H1 (cell line): ENCODE measurements at regions not wholly inside any gene's neighbourhood (a gene's known extent, or its start where the extent isn't known, plus 50 kb on each side); places are given as distances from the start of the nearest gene placed in this dataset.

Experiments used
- CTCF ChIA-PET: fragments of 300-600 bp; sonication (Branson Sonifier 250); formaldehyde crosslinking; loops from one replicate; lab custom pipeline; 2021; ENCODE audit not compliant: partially characterized antibody; lab: Charles Lee
- POLR2A ChIA-PET: fragments of 300-600 bp; sonication (Branson Sonifier 250); formaldehyde crosslinking; loops from one replicate; lab custom pipeline; 2021; ENCODE audit warnings: inconsistent platforms; ENCODE audit not compliant: partially characterized antibody; lab: Charles Lee
- DNase-seq, 2 experiments: peaks; one replicate each; pipeline versions ENCODE4 v3.0.0 to v3.0.0-alpha.2; 2010 to 2022; ENCODE audit warnings: low spot score in 2 of 2, low read depth in 1 of 2, mixed read lengths in 1 of 2
- FAIRE-seq: peaks from 2 replicates; lab custom pipeline; 2011; peaks lifted over from hg19 to GRCh38; lab: Jason Lieb, UNC
- H2AFZ ChIP-seq: 2 replicates; pipeline ENCODE4 v1.8.1; 2012; ENCODE audit warnings: low read length, inconsistent platforms
- H2AK5ac ChIP-seq: 2 replicates; pipeline ENCODE4 v1.6.1; 2013; ENCODE audit warnings: low read depth, low read length
- H2BK120ac ChIP-seq: replicated peaks from 2 replicates; pipeline ENCODE3; 2013; ENCODE audit warnings: low read depth, low read length, inconsistent platforms
- H2BK12ac ChIP-seq: 2 replicates; pipeline ENCODE4 v1.6.1; 2013; ENCODE audit warnings: low read depth, low read length
- H2BK15ac ChIP-seq: 2 replicates; pipeline ENCODE4 v1.6.1; 2013; ENCODE audit warnings: low read length
- H2BK20ac ChIP-seq: 2 replicates; pipeline ENCODE4 v1.6.1; 2013; ENCODE audit warnings: low read length
- H2BK5ac ChIP-seq: 2 replicates; pipeline ENCODE4 v1.6.1; 2013; ENCODE audit warnings: low read depth, low read length
- H3K14ac ChIP-seq: 2 replicates; pipeline ENCODE4 v1.6.1; 2013; ENCODE audit warnings: inconsistent platforms; ENCODE audit not compliant: insufficient read length
- H3K18ac ChIP-seq: 2 replicates; pipeline ENCODE4 v1.6.1; 2013; ENCODE audit warnings: low read length; ENCODE audit errors: extremely low read depth
- H3K23ac ChIP-seq: 2 replicates; pipeline ENCODE4 v1.6.1; 2013; ENCODE audit warnings: inconsistent platforms; ENCODE audit not compliant: insufficient read length
- H3K23me2 ChIP-seq: 2 replicates; pipeline ENCODE4 v1.6.1; 2013; ENCODE audit warnings: low read depth, low read length
- H3K27ac ChIP-seq: 2 replicates; pipeline ENCODE4 v1.6.1; 2011; ENCODE audit warnings: low read depth, low read length, inconsistent platforms
- H3K27me3 ChIP-seq, 4 experiments: replicated peaks in 1 of 4; 1 replicate in 1 of 4; 2 replicates in 3 of 4; pipeline versions ENCODE4 v1.6.1 to v1.8.1; 2011 to 2013; ENCODE audit warnings: low read length in 3 of 4, mild to moderate bottlenecking in 3 of 4, inconsistent platforms in 2 of 4, mixed read lengths in 2 of 4, moderate library complexity in 1 of 4; ENCODE audit not compliant: control insufficient read depth in 3 of 4, insufficient read depth in 3 of 4; ENCODE audit errors: extremely low read depth in 1 of 4
- H3K36me3 ChIP-seq, 4 experiments: 2 replicates each; pipeline versions ENCODE4 v1.6.1 to v1.8.1; 2011 to 2013; ENCODE audit warnings: mild to moderate bottlenecking in 4 of 4, low read length in 3 of 4, moderate library complexity in 2 of 4, control low read depth in 1 of 4, inconsistent platforms in 1 of 4; ENCODE audit not compliant: insufficient read depth in 4 of 4, control insufficient read depth in 2 of 4
- H3K4ac ChIP-seq: replicated peaks from 2 replicates; pipeline ENCODE3; 2013; ENCODE audit warnings: low read length, low read depth, mixed read lengths, inconsistent platforms; ENCODE audit not compliant: insufficient read length
- H3K4me1 ChIP-seq, 4 experiments: replicated peaks in 1 of 4; 1 replicate in 1 of 4; 2 replicates in 3 of 4; pipeline versions ENCODE4 v1.6.1 to v1.8.1; 2011 to 2013; ENCODE audit warnings: low read length in 3 of 4, inconsistent platforms in 2 of 4, mixed read lengths in 1 of 4; ENCODE audit not compliant: insufficient read depth in 4 of 4, control insufficient read depth in 3 of 4
- H3K4me2 ChIP-seq, 2 experiments: 2 replicates each; pipeline versions ENCODE4 v1.6.1 to v1.8.1; 2011 to 2013; ENCODE audit warnings: low read depth in 2 of 2, low read length in 2 of 2, control low read depth in 1 of 2, inconsistent platforms in 1 of 2, mild to moderate bottlenecking in 1 of 2; ENCODE audit not compliant: insufficient read depth in 1 of 2
- H3K4me3 ChIP-seq, 4 experiments: fragments of 200-600, 300-600 bp in 1 of 4; sonication (generic), shearing (Covaris generic), sonication (Bioruptor Twin) in 1 of 4; 2 replicates each; pipeline versions ENCODE4 v1.5.1 to v1.8.1; 2011 to 2016; ENCODE audit warnings: low read length in 4 of 4, low read depth in 3 of 4, control low read depth in 2 of 4, inconsistent platforms in 2 of 4, mild to moderate bottlenecking in 2 of 4, mixed read lengths in 1 of 4, moderate library complexity in 1 of 4; ENCODE audit not compliant: insufficient read depth in 2 of 4; ENCODE audit errors: extremely low read depth in 1 of 4
- H3K56ac ChIP-seq: replicated peaks from 2 replicates; pipeline ENCODE3; 2013; ENCODE audit warnings: low read depth, mild to moderate bottlenecking, mixed read lengths, low read length, inconsistent platforms; ENCODE audit not compliant: insufficient read length
- H3K79me1 ChIP-seq: 2 replicates; pipeline ENCODE4 v1.6.1; 2013; ENCODE audit warnings: low read depth, low read length, control low read depth
- H3K79me2 ChIP-seq, 2 experiments: 2 replicates each; pipeline versions ENCODE4 v1.6.1 to v1.8.1; 2012 to 2013; ENCODE audit warnings: low read length in 2 of 2, mild to moderate bottlenecking in 2 of 2, inconsistent platforms in 1 of 2; ENCODE audit not compliant: insufficient read depth in 2 of 2, control insufficient read depth in 1 of 2
- H3K9ac ChIP-seq, 4 experiments: replicated peaks in 1 of 4; 1 replicate in 1 of 4; 2 replicates in 3 of 4; pipeline versions ENCODE4 v1.6.1 to v1.8.1; 2011 to 2013; ENCODE audit warnings: low read depth in 3 of 4, low read length in 3 of 4, control low read depth in 2 of 4, mild to moderate bottlenecking in 2 of 4, moderate library complexity in 2 of 4, inconsistent platforms in 1 of 4; ENCODE audit errors: extremely low read depth in 1 of 4
- H3K9me3 ChIP-seq, 2 experiments: 2 replicates each; pipeline versions ENCODE4 v1.6.1 to v1.8.1; 2012 to 2013; ENCODE audit warnings: mild to moderate bottlenecking in 2 of 2, moderate library complexity in 2 of 2, control low read depth in 1 of 2, inconsistent platforms in 1 of 2, low read depth in 1 of 2, low read length in 1 of 2, mixed read lengths in 1 of 2; ENCODE audit not compliant: insufficient read depth in 2 of 2
- H4K20me1 ChIP-seq, 2 experiments: replicated peaks in 1 of 2; 2 replicates each; pipeline versions ENCODE3 to v1.8.1; 2011 to 2013; ENCODE audit warnings: inconsistent platforms in 2 of 2, low read length in 2 of 2, mild to moderate bottlenecking in 1 of 2; ENCODE audit not compliant: insufficient read depth in 2 of 2, control insufficient read depth in 1 of 2
- H4K5ac ChIP-seq: 2 replicates; pipeline ENCODE4 v1.6.1; 2013; ENCODE audit warnings: low read length, low read depth, mixed read lengths, inconsistent platforms; ENCODE audit not compliant: insufficient read length
- H4K8ac ChIP-seq: 2 replicates; pipeline ENCODE4 v1.8.0; 2013; ENCODE audit warnings: mild to moderate bottlenecking, moderate library complexity, low read length, inconsistent platforms; ENCODE audit not compliant: insufficient read depth; ENCODE audit errors: extremely low read depth
- H4K91ac ChIP-seq: replicated peaks from 2 replicates; pipeline ENCODE3; 2013; ENCODE audit warnings: low read length, mixed read lengths, inconsistent platforms; ENCODE audit not compliant: insufficient read length
- RAD21 ChIP-seq, 2 experiments: IDR thresholded peaks in 1 of 2; conservative IDR thresholded peaks in 1 of 2; 2 replicates each; pipeline ENCODE4 v1.6.1; 2011; ENCODE audit warnings: low read depth in 2 of 2, low read length in 2 of 2, improper control_type of control experiment in 1 of 2, inconsistent platforms in 1 of 2, mild to moderate bottlenecking in 1 of 2, moderate library complexity in 1 of 2
- WGBS, 2 experiments: shearing (Covaris generic) in 1 of 2; methylation state at CpG; one replicate each; pipeline versions ENCODE4 v1.1.6 to v1.1.7; 2013 to 2015; ENCODE audit warnings: low lambda C conversion rate in 2 of 2, mixed read lengths in 2 of 2, inconsistent platforms in 1 of 2, low coverage in 1 of 2, missing lambda C conversion rate in 1 of 2; ENCODE audit not compliant: insufficient replicate concordance in 2 of 2, insufficient coverage in 1 of 2, insufficient read length in 1 of 2; ENCODE audit errors: extremely low coverage in 1 of 2, missing lambda C conversion rate in 1 of 2; 5-methylcytosine and 5-hydroxymethylcytosine counted together

DNA sequence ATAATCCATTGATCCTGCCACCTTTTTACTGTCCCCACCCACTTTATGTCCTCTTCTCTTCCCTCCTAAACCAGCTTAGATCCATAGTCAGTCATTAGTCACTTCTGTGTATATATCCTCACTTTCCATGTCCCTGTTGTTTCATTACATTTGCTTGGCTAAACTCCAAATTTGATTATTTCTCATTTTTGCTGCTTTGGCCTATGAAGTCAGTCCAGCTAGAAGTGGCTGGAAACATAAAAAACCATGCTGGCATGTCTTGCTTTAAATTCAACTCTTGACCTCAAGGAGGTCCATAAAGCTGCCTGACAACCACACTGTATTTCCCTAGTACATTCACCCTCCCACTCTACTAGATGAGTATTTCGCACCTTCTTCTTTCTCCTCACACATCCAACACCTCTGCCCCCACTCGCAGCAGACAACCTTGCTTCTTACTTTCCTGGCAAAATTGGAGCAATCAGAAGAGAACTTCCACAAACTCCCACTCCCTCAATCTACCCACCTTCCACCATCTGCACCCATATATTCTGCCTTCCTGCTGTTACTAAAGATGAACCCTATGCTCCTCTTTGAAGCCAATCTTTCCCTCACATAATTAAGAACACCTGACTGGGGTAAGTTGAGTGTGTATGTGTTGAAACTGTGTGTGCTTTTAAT lies 72.1 kb downstream of the ZNF648 start:
- Histone ChIP-seq H4K5ac (no peak overlapping the region), H2BK20ac (0 out of 2 replicates have a peak overlapping the region, but pooled peaks have one; percentile 56), H2BK12ac (no peak overlapping the region; the same call in 1 of the 2 replicates), H3K23ac (no peak overlapping the region), H3K79me2 (no peaks in the 10 kb centered on the region), H3K18ac (no peak overlapping the region), H2AFZ (no peak overlapping the region), H3K36me3 (no peaks in the 10 kb centered on the region), H3K9ac (no peak overlapping the region), H3K56ac (no peak overlapping the region), H3K27me3 (no peaks in the 10 kb centered on the region), H3K4me1 (peaks cover 0 to 7% (median 4%) of the 10 kb centered on the region in 4 experiments; a peak in 4 of 7 replicates), H2BK15ac (peak overlapping the region; percentile 63), H2BK5ac (no peak overlapping the region), H4K20me1 (no peaks in the 10 kb centered on the region), H3K14ac (no peak overlapping the region), H2BK120ac (no peak overlapping the region), H4K91ac (no peak overlapping the region), H3K23me2 (no peaks in the 10 kb centered on the region; the same call in 1 of the 2 replicates), H2AK5ac (no peak overlapping the region), H3K4me3 (no peak overlapping the region), H3K79me1 (no peaks in the 10 kb centered on the region), H4K8ac (no peak overlapping the region), H3K4ac (no peak overlapping the region), H3K9me3 (no peaks in the 10 kb centered on the region), H3K27ac (no peak overlapping the region), H3K4me2 (no peak overlapping the region)
- POLR2A ChIA-PET, result no interaction called here
- no peak for DNase-seq
- CTCF ChIA-PET, result interaction anchor here (0.7 to 1.9 kb wide), 4 partner anchors 15 to 510 kb away, joined by 3 to 9 read pairs (median 5); no protein-coding TSS in a partner anchor
- TF ChIP-seq RAD21 (IDR thresholded peaks at IDR 0.05 in 1 of 2, conservative IDR thresholded peaks at IDR 0.05 in 1 of 2; ENCODE audit: low read depth in 2 of 2, low read length in 2 of 2), result no peak
- FAIRE-seq, result no peak
- 82% methylated on average over 2 of the region's 2 CpGs; no CpG with 5 or more reads in 1 of the 2 experiments for WGBS, 2 experiments
